HG02571 (cell line): ENCODE measurements at regions not wholly inside any gene's neighbourhood (a gene's known extent, or its start where the extent isn't known, plus 50 kb on each side); places are given as distances from the start of the nearest gene placed in this dataset.

Source experiments
- ATAC-seq: cut with Tn5 transposase; IDR thresholded peaks from one replicate; pipeline ENCODE4 v1.9.1; 2021; ENCODE audit warnings: mild to moderate bottlenecking, moderate library complexity; ENCODE audit not compliant: unreplicated experiment

DNA sequence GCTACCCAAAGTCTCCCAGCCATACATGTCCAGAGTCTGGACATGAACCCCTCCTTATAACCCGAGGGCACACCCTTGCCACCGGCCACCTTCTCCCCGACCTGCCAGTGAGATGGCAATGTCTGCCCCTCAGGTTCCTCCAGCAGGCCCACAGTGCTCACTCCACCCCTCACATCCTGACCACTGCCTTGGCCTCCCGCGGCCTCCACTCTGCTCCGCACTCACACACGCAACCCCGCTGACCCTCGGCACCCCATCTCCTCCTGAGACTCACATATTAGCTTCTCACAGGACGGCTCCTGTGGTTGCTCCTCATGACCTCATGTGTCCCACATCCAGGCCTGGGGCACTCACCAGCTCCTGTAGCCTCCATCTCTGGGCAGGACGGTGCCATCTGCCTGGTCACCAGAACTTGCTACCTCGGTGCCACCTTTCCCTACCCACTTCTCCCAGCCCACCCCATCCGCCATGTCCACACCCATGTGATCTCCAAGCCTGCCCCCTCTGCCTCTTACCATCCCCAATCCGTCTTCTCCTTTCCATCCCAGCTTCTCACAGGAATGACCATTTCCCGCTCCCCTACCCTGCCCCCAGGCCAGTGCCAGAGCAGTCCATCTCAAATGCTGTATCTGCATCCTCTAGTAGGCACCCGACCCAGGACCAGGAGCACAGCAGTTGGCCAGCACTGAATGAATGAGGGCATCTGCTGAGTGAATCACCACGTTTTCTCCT is 198.6 kb upstream of the DIO3 start:
- no peak for ATAC-seq

GRCh38 chr14:101363261-101363555 is 198.1 kb upstream of the DIO3 start:
- no peak for ATAC-seq

DNA sequence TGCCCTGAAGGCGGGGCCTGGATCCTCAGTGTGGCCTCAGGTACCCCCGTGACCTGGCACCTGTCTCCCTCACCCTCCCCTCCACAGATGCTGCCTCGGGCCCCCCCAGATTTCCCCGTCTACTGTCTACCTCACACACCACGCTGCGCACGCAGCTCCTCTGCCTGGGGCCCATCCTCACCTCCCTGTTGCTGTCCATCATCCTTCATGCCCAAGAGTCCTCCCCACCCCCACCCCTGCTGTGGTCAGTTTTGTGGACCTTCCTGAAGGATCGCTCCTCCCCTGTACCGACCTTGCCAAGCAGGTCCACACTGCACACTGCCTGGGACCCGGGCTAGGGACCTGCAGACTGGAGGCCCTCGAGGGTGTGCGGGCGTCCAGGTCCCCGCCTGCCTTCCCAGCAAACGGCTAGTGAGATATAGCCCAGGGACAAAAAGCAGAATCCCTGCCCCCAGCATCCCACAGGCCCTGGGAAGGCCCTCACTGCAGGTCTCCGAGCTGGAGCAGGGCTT is 197.4 kb upstream of the DIO3 start:
- ATAC-seq = no peak

GRCh38 chr14:101364503-101365328 is 196.6 kb upstream of the DIO3 start:
- no peak for ATAC-seq

DNA sequence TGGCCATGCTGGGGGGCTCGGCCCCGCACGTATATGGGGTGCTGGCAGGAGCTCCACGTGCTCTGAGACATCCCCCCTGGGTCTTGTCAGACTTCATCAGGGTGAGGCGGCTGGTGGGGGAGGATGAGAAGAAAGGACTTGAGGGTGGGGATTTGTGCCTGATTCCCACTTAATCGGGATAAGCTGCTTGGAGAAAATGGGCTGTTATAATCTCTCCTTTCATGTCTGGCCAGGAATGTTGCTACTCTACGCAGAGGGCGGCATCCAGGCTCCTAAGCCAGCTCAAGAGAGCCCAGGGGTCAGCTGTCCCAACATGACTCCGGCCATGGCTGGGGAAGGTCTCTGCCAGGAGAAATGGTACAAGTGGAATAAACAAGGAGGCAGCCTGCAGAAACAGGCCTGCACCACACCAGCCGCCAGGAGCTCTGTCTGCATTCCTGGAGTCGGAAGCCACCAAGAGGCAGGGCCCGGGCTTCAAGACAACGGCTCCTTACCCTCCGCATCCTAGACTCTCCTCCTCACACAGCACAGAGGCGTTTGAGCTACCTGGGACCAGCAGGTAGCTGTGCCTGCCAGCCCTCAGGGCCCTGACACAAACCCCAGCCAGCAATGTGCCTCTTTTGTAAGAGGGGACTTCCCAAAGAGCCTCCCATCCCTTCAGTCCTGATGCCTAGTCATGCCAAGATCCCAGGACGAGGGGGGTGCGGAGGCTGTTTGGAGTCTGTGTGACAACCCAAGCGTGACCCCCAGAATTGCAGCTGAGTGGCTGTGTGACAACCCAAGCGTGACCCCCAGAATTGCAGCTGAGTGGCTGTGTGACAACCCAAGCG is 195.8 kb upstream of the DIO3 start:
- no peak for ATAC-seq

DNA sequence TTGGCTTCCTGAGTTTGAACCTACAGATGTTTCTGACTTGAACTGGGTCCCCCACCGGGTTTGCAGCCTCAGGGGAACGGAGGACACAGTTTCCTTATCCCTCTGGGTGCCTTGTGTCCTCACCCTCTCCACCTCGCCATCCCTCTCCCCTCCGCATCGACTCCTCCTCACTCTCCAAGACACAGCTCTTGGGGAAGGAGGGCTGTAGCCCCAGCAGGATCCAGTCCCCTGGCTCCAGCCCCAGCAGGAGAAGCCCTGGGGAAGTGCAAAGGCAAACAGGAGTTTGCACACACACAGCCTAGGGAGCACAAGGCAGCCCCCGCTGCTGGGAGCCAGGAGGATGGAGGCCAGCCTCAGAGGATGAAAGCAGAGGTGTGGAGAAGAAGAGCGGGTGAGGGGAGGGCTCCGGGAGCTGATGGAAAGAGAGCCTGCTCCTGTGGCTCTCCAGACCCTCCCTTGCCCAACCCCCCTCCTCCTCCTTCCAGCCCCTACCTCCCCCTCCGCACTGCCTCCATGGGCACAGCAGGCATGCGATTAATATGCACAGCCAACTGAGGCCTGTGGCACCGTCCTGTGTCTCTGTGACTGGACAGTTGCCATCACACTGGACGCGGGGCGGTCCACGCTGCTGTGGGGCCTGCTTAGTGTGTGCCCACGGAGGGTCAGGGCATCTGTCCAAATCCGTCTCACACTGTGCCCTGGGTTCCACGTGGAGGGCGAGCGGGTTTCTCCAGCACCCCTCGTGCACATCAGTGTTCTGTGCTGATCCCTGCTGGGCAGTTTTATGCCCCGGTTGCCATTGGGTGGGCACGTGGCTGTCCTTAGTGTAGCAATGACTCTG is 193.7 kb upstream of the DIO3 start:
- no peak for ATAC-seq

- no peak for ATAC-seq
These were observed 192.7 kb upstream of the DIO3 start for GRCh38 chr14:101368629-101369028.

DNA sequence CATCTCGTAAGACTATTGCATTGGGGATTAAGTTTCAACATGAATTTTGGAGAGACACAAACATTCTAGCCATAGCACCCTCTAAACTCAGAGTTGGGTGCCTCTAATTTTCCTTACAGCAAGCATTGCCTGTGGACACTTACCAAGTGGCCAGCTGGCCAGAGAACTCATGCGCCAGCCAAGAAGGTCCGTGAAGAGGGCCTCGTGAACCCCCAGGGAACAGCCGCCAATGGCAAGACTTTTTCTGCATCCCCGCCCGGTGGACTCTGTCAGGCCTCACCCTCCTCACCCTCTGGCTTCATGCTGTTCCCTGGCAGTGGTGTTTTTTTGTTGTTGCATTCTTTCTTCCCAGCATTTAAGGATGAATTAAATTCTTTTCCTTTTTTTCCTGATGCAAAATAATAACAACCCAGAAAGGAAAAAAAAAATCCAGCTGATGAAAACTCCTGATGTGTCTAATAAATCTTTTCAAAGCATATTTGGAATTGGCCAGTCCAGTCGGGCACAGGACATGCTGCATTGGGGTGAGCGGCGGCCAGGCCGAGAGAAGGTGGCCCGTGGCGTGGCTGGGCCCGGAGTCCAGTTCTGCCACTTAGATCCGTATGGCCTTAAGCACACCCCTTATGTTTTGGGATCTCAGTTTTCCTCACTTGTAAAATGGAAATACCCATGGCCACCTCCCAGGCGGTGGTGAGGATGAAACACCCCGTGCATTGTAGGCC is 191.9 kb upstream of the DIO3 start:
- ATAC-seq = no peak

GRCh38 chr14:101369916-101370592 is 191.2 kb upstream of the DIO3 start:
- no peak for ATAC-seq

GRCh38 chr14:101370593-101371569 is 190.4 kb upstream of the DIO3 start:
- no peak for ATAC-seq

- ATAC-seq = no peak
These were observed 189.2 kb upstream of the DIO3 start for GRCh38 chr14:101371799-101372793.

DNA sequence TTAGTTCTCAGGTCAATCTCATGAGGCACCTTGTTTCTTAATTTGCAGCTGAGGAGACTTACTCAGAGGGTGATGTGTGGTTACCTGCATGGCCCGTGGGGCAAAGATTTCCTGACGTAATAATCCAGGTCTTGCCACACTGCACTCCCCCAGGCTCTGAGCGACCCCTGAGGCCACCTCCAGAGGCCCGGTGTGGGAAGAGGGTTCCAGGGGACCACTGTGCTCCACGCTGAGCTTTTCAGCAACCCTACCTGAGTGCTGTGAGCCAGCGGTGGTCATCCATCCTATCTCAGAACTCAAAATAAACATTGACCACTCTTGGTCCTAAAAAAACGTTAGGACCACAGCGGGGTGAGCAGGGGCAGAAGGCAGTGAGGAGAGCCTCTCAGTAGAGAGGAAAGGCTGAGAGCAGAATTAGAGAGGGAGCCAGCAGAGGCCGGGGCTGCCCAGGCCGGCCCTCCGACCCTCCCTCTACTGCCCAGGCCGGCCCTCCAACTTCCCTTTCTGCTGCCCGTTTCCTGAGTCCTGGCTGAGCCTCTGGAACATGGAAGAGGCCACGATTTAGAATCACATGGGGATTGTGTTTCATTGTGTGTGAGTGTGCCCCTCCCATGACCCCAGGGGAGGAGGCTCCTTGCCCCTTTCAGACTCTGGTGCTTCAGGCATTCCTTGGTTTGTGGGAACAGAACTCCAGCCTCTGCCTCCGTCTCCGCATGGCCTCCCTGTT is 188.2 kb upstream of the DIO3 start:
- ATAC-seq = no peak

DNA sequence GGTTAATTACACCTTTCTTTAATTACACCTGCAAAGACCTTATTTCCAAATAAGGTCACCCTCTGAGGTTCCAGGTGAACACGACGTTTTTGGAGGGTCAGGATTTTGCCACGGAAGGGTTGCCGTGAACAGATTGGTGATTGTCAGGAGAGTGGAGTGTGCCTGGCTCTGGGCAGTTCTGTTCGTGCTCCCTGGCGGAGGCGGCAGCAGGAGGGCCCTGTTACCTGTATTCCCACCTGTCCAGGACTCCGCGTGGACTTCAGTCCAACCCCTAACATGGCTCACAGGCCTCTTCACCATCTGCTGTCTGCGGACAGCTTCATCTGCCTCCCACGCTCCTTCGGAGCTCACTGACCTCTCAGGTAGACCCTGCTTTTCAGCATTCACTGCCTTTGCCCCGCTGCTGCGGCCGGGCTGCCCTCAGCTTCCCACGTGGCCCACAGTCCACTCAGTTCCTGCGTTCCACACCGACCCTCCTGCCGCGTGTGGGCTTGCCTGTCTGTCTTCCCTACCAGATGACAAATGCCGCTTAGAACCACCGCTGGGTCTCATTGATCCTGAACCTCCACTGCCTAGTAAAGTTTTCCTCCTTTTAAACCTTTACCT is 187.5 kb upstream of the DIO3 start:
- no peak for ATAC-seq

DNA sequence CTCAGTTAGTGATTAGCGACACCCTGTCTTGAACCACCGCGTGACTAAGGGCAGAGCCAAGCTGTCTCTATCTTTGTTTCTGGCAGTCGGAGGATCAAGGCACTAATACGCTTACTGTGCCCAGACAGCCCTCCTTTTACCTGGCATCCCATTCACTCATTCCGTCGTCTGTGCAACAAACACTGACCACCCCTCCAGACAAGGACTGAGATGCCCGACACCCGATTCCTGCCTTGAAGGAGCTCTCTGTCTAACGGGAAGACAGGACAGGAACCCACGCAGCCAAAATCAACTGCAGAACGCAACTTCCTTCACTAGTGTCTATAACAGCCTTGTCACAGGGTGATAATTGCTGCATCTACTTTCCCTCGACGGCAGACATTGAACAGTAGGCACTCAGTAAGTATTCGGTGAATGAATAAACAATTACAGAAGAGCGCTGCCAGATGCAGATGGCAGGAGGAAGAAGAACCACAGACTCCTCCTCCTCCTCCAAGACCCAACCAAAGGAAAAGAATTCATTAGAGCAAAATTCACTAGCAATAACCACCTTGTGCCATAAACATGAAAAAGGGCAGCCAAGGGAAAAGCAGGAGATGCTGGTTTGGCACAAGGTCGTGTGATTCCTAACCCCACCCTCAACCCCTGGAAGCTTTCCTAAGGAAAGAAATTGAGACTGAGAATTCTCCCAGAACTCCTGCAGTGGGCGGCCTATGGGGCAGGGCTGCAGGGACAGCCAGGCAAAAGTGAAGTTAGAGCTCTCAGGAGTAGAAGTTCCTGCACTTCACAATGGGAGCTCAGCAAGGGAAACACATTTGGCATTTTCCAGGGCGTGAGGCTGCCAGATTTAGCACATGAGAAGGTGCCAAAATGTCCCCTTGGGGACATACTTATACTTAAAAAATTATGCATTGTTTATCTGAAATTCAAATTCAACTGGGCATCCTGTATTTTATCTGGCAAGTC is 186.6 kb upstream of the DIO3 start:
- no peak for ATAC-seq

GRCh38 chr14:101377069-101377468 is 184.2 kb upstream of the DIO3 start:
- no peak for ATAC-seq
